ENCODE measurements at regions not wholly inside any gene's neighbourhood (a gene's known extent, or its start where the extent isn't known, plus 50 kb on each side); places are given as distances from the start of the nearest gene placed in this dataset.
A peak's percentile ranks its signal among the peaks of the same experiment; 100 is the strongest.
"Not testable (repeated sequence)": the region's sequence is repeated elsewhere in the genome, so short reads cannot be mapped to it uniquely, and the experiment has no call there.

DNA sequence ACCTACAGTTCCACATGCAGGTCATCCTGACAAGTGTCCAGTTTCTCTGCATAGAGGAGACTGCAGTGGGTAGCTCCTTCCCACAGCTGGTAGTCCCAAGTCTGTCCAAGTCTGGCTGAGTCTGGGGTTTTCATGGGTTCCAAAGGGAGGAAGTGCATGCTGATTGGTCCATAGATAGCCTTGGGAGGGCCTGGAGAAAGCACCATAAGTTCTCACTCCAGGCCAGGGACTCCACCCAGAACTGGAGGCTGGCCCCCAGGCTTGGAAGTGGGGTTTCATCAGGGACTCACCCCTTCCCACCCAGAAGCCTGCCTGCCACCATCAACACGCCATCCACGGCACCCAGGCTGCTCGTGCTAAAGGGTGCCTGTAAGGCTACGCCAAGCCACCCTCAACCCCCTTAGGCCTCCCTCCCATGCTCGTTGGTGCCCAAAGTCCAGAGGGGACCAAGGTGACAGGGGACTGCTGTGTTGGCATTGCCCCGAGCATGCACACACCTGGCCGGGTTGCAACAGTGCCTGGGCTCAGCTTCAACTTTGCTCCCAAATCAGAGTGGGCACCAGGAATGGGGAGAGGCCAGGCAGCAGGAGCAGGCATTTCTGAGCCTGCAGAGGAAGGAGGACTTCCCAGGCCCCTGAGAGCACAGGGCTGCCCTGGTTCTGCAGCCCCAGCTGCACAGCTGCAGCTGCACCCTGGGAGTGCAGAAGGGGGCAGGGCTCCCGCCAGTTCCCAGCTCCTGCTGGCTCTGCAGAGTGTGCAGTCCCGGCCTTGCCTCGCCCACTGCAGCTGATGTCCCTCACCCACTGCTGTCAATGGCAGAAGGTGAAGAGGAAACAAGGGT lies 116.5 kb upstream of the MAP2 start:
- no peak overlapping the region for H3K4me3 ChIP-seq (ENCODE audit: low read length)
- no peak for DNase-seq (ENCODE audit: low read depth, low spot score)

DNA sequence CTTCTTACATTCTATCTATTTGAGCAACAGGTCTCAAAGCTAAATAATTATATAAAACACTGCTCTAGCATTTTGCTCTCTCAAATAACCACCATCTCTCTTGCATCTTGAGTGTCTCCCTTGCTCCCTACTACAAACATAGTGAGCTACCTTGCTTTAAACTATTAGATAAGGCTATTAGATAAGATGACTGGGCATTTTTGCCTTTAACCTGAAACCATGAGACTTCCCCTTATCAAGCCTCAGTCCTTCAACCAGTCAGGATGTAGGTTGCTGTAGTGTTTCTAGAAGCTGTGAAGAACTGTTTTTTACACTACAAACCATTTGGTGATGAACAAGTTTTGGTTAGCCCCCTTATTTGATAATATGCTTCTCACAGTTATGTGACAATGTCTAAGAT lies 115.4 kb upstream of the MAP2 start:
- DNase-seq (ENCODE audit: low read depth, low spot score): no peak
- H3K4me3 ChIP-seq (ENCODE audit: low read length): no peak overlapping the region

DNA sequence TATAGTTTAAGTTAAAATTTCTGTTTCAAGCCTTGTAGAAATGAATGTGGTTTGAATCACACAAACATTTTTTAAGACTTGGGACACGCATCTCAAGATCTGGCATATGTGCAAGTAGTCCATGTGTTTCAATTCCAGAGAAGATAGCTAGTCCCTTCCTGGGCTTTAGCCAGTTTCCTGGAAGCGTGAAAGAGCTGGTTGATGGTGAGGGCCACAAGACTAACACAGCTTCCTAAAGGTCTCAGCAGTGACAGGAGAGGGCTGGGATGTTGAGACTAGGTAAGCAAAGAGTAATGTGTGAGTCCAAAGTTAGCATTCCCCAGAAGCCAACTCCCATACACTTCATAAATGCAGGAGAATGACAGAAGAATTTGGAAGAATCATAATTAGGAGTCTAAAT lies 111.9 kb upstream of the MAP2 start:
- no peak overlapping the region for H3K4me3 ChIP-seq (ENCODE audit: low read length)
- DNase-seq (ENCODE audit: low read depth, low spot score): no peak

DNA sequence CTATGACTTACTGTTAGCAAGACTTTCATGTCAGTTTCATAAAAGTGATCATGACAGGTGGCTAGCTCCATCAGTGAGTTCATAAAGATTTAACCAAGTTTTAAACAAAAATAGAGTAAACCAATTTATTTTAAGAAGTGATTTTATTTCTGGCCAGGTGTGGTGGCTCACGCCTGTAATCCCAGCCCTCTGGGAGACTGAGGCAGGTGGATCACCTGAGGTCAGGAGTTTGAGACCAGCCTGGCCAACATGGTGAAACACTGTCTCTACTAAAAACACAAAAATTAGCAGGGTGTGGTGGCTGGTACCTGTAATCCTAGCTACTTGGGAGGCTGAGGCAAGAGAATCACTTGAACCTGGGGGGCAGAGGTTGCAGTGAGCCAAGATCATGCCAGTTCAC lies 111.4 kb upstream of the MAP2 start:
- H3K4me3 ChIP-seq (ENCODE audit: low read length); DNase-seq (ENCODE audit: low read depth, low spot score): not testable (repeated sequence)

- DNase-seq (ENCODE audit: low read depth, low spot score): no peak
- no peak overlapping the region for H3K4me3 ChIP-seq (ENCODE audit: low read length)
Measured at GRCh38 chr2:209314653-209315052, 109.2 kb upstream of the MAP2 start.

- H3K4me3 ChIP-seq (ENCODE audit: low read length): no peak overlapping the region
- no peak for DNase-seq (ENCODE audit: low read depth, low spot score)
Measured at GRCh38 chr2:209316141-209316540, 107.7 kb upstream of the MAP2 start.

DNA sequence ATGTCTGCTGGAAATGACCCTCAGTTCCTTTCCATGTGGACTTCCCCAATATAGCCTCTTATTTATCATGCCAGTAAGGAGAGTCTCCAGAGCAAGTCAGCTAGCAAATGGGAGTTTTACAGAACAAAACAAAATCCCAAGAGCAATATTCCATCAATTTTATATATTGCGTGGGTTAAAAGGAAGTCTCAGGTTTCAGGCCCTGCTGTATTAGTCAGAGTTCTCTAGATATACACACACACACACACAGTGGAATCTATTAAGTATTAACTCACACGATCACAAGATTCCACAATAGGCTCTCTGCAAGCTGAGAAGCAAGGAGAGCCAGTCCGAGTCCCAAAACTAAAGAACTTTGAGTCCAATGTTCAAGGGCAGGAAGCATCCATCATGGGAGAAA lies 102.8 kb upstream of the MAP2 start:
- no peak overlapping the region for H3K4me3 ChIP-seq (ENCODE audit: low read length)
- no peak for DNase-seq (ENCODE audit: low read depth, low spot score)

- DNase-seq (ENCODE audit: low read depth, low spot score): no peak
- no peak overlapping the region for H3K4me3 ChIP-seq (ENCODE audit: low read length)
Measured at GRCh38 chr2:209321581-209321980, 102.3 kb upstream of the MAP2 start.

DNA sequence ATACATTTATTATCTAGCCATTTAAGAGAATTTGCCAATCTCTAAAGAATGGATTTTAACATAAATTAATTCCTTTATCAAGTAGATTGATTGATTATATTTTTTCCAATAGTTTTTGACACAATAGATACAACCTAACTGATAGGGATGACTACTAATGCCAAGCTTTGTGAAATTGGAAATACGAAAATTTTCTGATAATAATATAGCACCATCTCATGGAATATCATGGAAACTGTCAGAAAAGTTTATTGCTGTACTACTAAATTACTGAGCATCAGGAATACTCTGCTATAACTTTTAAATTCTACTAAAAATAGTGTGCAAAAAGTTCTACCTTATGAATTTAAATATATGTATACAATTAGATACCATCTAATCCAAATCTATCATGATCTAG lies 101.8 kb upstream of the MAP2 start:
- H3K4me3 ChIP-seq (ENCODE audit: low read length): no peak overlapping the region
- DNase-seq (ENCODE audit: low read depth, low spot score): no peak

GRCh38 chr2:209322905-209323512 lies 100.8 kb upstream of the MAP2 start:
- no peak for DNase-seq (ENCODE audit: low read depth, low spot score)
- no peak overlapping the region for H3K4me3 ChIP-seq (ENCODE audit: low read length)

DNA sequence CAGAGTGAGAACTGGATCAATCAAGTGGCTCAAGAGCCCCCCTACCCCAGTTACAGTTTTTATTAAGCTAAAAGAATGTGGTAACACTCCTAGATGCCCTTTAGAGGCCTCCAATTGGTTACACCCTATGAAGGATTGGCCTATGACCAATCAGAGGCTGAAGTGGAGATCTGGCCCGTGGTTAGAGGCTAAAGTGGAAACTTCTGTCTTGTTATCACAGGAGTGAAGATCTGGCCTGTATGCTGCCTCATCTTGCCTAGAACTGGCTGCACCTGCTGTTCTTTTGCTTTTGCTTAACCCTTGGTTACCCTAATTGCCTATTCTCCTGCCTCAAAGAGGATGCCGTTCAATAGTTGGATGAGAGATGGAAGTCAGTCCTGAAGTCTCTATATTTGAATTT lies 100.1 kb upstream of the MAP2 start:
- DNase-seq (ENCODE audit: low read depth, low spot score): no peak
- no peak overlapping the region for H3K4me3 ChIP-seq (ENCODE audit: low read length)

GRCh38 chr2:209324281-209324680 lies 99.6 kb upstream of the MAP2 start:
- DNase-seq (ENCODE audit: low read depth, low spot score): no peak
- H3K4me3 ChIP-seq (ENCODE audit: low read length): no peak overlapping the region

DNA sequence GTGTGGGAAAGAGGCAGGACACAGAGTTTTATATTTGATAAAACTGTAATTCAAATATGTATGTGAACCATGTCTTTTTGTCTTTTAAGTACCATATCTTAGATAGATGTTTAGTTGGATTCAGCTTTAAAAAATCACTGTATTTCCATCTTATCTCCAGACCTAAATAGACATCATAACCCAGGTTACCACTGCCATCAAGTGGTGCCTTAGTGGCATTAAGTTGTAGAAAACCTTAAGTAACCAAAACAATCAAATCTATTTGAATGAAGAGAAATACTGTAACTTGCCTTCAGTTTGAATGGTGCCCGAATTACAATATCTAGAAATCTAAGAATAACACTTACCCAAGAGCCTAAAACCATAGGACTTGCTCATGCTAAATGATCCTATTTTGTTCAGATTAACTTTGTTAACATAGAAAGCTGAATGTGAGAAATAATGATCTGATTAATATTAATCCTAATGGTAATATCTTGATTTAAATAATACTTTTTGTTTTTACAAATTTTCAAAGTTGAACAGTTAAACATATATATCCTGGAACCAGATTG lies 92.5 kb upstream of the MAP2 start:
- no peak overlapping the region for H3K4me3 ChIP-seq (ENCODE audit: low read length)
- peak; percentile 24 for DNase-seq (ENCODE audit: low read depth, low spot score)

- no peak overlapping the region for H3K4me3 ChIP-seq (ENCODE audit: low read length)
- DNase-seq (ENCODE audit: low read depth, low spot score): peak; percentile 34
Measured at GRCh38 chr2:209334188-209335017, 89.4 kb upstream of the MAP2 start.

DNA sequence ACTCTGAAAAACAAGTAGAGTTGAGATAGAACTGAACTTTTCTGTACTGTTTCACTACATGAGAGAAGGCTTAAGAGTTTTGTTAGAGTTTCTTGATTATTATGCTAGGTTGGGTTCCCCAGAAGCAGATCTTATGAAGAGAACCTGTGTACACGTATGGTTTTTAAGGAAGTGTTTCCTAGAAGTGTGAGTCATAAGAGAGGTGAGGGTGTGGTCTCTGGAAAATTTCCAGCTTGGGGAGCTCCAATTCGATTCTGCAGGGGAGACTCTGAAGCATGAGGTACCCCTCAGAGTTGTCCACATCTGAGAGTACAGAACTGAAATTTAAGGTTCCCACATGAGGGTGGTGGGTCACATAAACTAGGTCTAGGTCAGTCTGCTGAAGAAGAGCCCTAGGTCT lies 83.3 kb upstream of the MAP2 start:
- no peak overlapping the region for H3K4me3 ChIP-seq (ENCODE audit: low read length)
- DNase-seq (ENCODE audit: low read depth, low spot score): no peak

GRCh38 chr2:209344349-209344748 lies 79.5 kb upstream of the MAP2 start:
- H3K4me3 ChIP-seq (ENCODE audit: low read length): no peak overlapping the region
- DNase-seq (ENCODE audit: low read depth, low spot score): no peak

DNA sequence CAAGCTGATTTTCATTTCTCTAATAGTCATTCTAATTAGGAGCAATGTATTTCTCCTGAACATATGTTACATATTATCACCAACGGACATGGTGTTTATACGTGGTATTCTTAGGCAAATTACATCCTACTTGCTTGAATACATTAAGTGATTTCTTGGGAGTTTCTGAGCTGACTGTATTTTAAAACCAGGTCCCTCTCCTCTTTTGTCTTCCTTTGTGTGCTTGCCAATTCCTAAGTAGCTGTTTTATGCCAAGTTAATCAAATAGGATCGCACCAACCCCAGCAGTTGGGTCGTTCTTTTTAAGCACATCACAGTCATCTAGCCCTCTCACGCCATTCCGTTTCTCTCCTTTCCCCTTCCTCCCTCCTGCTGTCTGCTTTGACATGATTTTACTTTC lies 75.4 kb upstream of the MAP2 start:
- no peak overlapping the region for H3K4me3 ChIP-seq (ENCODE audit: low read length)
- DNase-seq (ENCODE audit: low read depth, low spot score): no peak

DNA sequence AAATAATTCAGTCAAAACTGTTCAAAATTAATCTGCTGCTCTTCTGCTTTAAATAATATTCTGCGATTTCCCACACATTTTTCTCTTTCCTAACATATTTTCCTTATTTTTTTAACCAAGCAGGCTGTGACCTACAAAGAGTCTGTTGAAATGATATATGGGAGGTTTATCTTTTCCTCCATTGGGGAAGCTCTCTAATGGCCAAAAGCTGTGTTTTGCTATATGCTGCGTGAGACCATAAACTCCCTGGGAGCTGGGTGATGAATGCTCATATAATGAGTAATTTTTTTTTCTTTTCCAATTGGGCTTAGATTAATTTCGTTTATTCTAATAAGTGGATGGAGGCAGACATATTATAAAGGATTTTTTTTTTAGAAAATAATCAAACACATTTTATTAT lies 72.2 kb upstream of the MAP2 start:
- H3K4me3 ChIP-seq (ENCODE audit: low read length): no peak overlapping the region
- DNase-seq (ENCODE audit: low read depth, low spot score): no peak

GRCh38 chr2:209358992-209359391 lies 64.9 kb upstream of the MAP2 start:
- H3K4me3 ChIP-seq (ENCODE audit: low read length): no peak overlapping the region
- no peak for DNase-seq (ENCODE audit: low read depth, low spot score)

All from Jurkat, Clone E6-1 (cell line).